OCI-LY1 (cell line): ENCODE measurements at regions not wholly inside any gene's neighbourhood (a gene's known extent, or its start where the extent isn't known, plus 50 kb on each side); places are given as distances from the start of the nearest gene placed in this dataset.

ENCODE experiments used
- H2AFZ ChIP-seq: fragments of 200-600 bp; sonication (generic), shearing (Covaris generic); 2 replicates; pipeline ENCODE4 v1.6.0; 2014; ENCODE audit warnings: antibody characterized with exemption, mild to moderate bottlenecking, low read length
- H3F3A ChIP-seq: fragments of 200-600 bp; sonication (generic), shearing (Covaris generic); 2 replicates; pipeline ENCODE4 v1.6.0; 2014; ENCODE audit warnings: mild to moderate bottlenecking, antibody characterized with exemption, low read length, moderate library complexity; ENCODE audit not compliant: insufficient read depth
- H3K27ac ChIP-seq: fragments of 200-600 bp; sonication (generic); 2 replicates; pipeline ENCODE4 v1.5.1; 2014; ENCODE audit warnings: low read length, mixed run types, mild to moderate bottlenecking, low read depth; ENCODE audit not compliant: poor library complexity, severe bottlenecking
- H3K27me3 ChIP-seq: fragments of 200-600 bp; sonication (generic); 2 replicates; pipeline ENCODE4 v1.6.0; 2014; ENCODE audit warnings: antibody characterized with exemption, mild to moderate bottlenecking, low read length, moderate library complexity; ENCODE audit not compliant: insufficient read depth
- H3K36me3 ChIP-seq: fragments of 200-600 bp; sonication (generic); 2 replicates; pipeline ENCODE4 v1.6.1; 2014; ENCODE audit warnings: mild to moderate bottlenecking, antibody characterized with exemption, low read length, moderate library complexity, mixed read lengths; ENCODE audit not compliant: insufficient read depth
- H3K4me1 ChIP-seq: fragments of 200-600 bp; sonication (generic); 2 replicates; pipeline ENCODE4 v1.5.1; 2014; ENCODE audit warnings: mild to moderate bottlenecking, low read length, moderate library complexity; ENCODE audit not compliant: insufficient read depth, severe bottlenecking
- H3K4me2 ChIP-seq: fragments of 200-600 bp; sonication (generic), shearing (Covaris generic); 2 replicates; pipeline ENCODE4 v1.6.1; 2014; ENCODE audit warnings: low read length
- H3K4me3 ChIP-seq: fragments of 200-600 bp; sonication (generic); 2 replicates; pipeline ENCODE4 v1.5.1; 2014; ENCODE audit warnings: low read length, low read depth, mild to moderate bottlenecking, mixed read lengths; ENCODE audit not compliant: poor library complexity, severe bottlenecking
- H3K79me2 ChIP-seq: fragments of 200-600 bp; shearing (Covaris generic); 2 replicates; pipeline ENCODE4 v1.6.1; 2016; ENCODE audit warnings: mixed run types, low read length, mixed read lengths; ENCODE audit not compliant: insufficient read depth
- H3K9ac ChIP-seq: fragments of 200-600 bp; sonication (generic), shearing (Covaris generic); 2 replicates; pipeline ENCODE4 v1.6.1; 2014; ENCODE audit warnings: mild to moderate bottlenecking, low read length, mixed read lengths
- H3K9me2 ChIP-seq: fragments of 200-600 bp; sonication (generic), shearing (Covaris generic); 2 replicates; pipeline ENCODE4 v1.6.1; 2014; ENCODE audit warnings: low read depth, mild to moderate bottlenecking, low read length, mixed read lengths
- H3K9me3 ChIP-seq: fragments of 200-600 bp; shearing (Covaris generic); 2 replicates; pipeline ENCODE4 v1.6.1; 2014; ENCODE audit warnings: low read length, mixed read lengths
- H4K20me1 ChIP-seq: fragments of 200-600 bp; sonication (generic), shearing (Covaris generic); 2 replicates; pipeline ENCODE4 v1.6.0; 2016; ENCODE audit warnings: mild to moderate bottlenecking, low read length; ENCODE audit not compliant: insufficient read depth
- CTCF ChIP-seq: fragments of 200-600 bp; sonication (generic), shearing (Covaris generic); IDR thresholded peaks from 2 replicates; pipeline ENCODE4 v1.5.1; 2017; ENCODE audit warnings: mild to moderate bottlenecking, antibody characterized with exemption, low read length, moderate library complexity, mixed read lengths
- EZH2 ChIP-seq: fragments of 200-600 bp; sonication (generic), shearing (Covaris generic); IDR thresholded peaks from 2 replicates; pipeline ENCODE4 v1.8.0; 2017; ENCODE audit warnings: borderline replicate concordance, mixed run types, mild to moderate bottlenecking, antibody characterized with exemption, low read length, moderate library complexity, mixed read lengths

GRCh38 chr2:66034467-66034866 is 400.5 kb upstream of the MEIS1 start:
- Histone ChIP-seq H3K36me3 (no peaks in the 10 kb centered on the region), H4K20me1 (no peaks in the 10 kb centered on the region), H3K27me3 (no peaks in the 10 kb centered on the region), H3F3A (no peaks in the 10 kb centered on the region), H3K9me2 (no peaks in the 10 kb centered on the region), H3K9ac (no peak overlapping the region), H3K4me2 (no peak overlapping the region), H2AFZ (no peak overlapping the region), H3K9me3 (no peaks in the 10 kb centered on the region), H3K4me1 (no peaks in the 10 kb centered on the region), H3K79me2 (no peaks in the 10 kb centered on the region), H3K4me3 (no peak overlapping the region), H3K27ac (no peak overlapping the region)
- no peak for TF ChIP-seq EZH2
- TF ChIP-seq CTCF: no peak

- H2AFZ ChIP-seq: no peak overlapping the region
- H3K4me3 ChIP-seq: no peak overlapping the region
- H3K9me2 ChIP-seq: no peaks in the 10 kb centered on the region
- no peak overlapping the region for H3K9ac ChIP-seq
- no peaks in the 10 kb centered on the region for H3K4me1 ChIP-seq
- H3K4me2 ChIP-seq: no peak overlapping the region
- H3K79me2 ChIP-seq: no peaks in the 10 kb centered on the region
- no peaks in the 10 kb centered on the region for H3K27me3 ChIP-seq
- no peaks in the 10 kb centered on the region for H4K20me1 ChIP-seq
- H3K36me3 ChIP-seq: no peaks in the 10 kb centered on the region
- no peak for TF ChIP-seq CTCF
- TF ChIP-seq EZH2: no peak
- no peaks in the 10 kb centered on the region for H3F3A ChIP-seq
- no peak overlapping the region for H3K27ac ChIP-seq
- H3K9me3 ChIP-seq: no peaks in the 10 kb centered on the region
Measured at GRCh38 chr2:66032226-66032775, 402.6 kb upstream of the MEIS1 start.

- Histone ChIP-seq H2AFZ (no peak overlapping the region), H3K9ac (no peak overlapping the region), H3K4me1 (no peaks in the 10 kb centered on the region), H3K4me3 (no peak overlapping the region), H3K9me3 (no peaks in the 10 kb centered on the region), H4K20me1 (no peaks in the 10 kb centered on the region), H3F3A (no peaks in the 10 kb centered on the region), H3K4me2 (no peak overlapping the region), H3K79me2 (no peaks in the 10 kb centered on the region), H3K27me3 (no peaks in the 10 kb centered on the region), H3K36me3 (no peaks in the 10 kb centered on the region), H3K27ac (no peak overlapping the region), H3K9me2 (no peaks in the 10 kb centered on the region)
- TF ChIP-seq EZH2: no peak
- TF ChIP-seq CTCF: no peak
Measured at GRCh38 chr2:66031236-66031635, 403.7 kb upstream of the MEIS1 start.
